ENCODE measurements at regions not wholly inside any gene's neighbourhood (a gene's known extent, or its start where the extent isn't known, plus 50 kb on each side); places are given as distances from the start of the nearest gene placed in this dataset.

DNA sequence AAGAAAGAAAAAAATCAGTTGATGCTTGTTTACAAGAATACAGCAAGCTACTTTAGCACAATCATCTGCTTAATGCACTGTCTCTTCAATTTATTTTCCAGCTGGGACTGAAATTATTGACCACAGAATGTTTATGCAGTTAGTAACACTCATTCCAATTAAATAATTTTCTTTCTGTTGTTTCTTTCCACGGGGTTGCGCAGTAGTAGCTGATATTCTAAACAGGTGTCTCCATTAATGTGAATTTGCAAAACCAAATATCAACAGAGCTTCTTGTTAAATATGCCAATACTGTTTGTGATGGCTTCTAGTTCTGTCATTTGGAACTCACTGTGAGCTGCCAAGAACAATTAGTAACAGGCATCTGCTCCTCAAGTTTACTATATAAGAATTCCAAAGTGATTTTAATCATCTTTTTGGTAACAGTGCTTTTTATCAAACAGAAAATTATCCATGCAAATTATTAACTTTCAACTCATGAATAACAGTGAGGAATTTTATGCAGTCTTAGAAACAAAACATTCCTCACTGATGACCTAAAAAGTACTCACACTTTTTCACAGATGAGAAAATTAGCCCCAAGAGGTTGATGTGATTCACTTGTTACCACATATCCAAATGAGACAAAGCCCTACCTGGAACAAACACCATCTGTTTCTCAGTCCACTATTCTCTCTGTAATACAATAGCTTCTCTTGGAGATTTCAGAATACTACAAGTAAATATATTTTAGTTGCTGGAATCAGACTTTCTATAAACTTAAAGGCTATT, 567.6 kb upstream of the RGMB start:
- ATAC-seq (ENCODE audit: low FRiP score) (no peak), DNase-seq (ENCODE audit: low spot score) (no peak)
- no peak for TF ChIP-seq CTCF (IDR thresholded peaks at IDR 0.05)

- no peak for DNase-seq (ENCODE audit: low spot score)
- ATAC-seq (ENCODE audit: low FRiP score): no peak
- no peak for TF ChIP-seq CTCF (IDR thresholded peaks at IDR 0.05)
Observed at GRCh38 chr5:98206566-98206965, 566.9 kb upstream of the RGMB start.

GRCh38 chr5:98209418-98209817, 564.0 kb upstream of the RGMB start:
- no peak for ATAC-seq (ENCODE audit: low FRiP score)
- DNase-seq (ENCODE audit: low spot score): no peak
- TF ChIP-seq CTCF (IDR thresholded peaks at IDR 0.05): no peak

DNA sequence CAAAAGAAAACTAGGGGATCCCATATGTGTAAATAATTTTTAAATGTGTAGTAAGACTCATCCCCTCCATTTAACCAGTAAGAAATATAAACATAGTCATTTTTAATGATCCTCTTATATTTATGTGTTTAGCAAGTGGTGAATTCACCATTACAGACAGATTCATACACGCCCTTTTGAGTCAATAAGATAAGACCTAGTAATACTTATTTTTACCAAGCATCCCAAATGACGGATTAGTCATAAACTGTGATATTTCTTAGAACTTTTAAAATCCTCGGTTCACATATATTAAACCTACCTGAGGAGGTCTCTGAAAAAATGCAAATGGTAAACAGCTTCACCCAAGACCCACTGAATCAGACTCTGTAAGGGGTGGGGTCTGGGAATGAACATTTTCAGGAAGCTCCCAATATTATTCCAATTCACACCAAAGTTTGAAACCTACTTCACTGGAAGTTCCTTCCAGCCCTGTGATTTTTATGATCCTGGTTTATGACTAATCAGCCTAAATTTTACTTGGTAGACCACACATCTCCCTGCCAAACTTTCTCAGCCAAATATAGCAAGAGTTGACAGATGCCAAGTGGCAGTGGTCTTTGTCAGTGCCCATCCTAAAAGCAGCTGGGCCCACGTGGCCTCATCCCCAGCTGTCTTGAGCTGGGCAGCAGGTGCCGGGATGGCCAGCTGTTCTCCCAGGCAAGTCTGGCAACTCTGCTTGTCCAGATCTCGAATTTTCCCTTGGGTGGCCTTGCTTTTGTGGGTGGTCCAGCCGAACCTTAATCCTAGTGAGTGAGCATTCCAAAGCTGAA, 559.0 kb upstream of the RGMB start:
- ATAC-seq (ENCODE audit: low FRiP score) (no peak), DNase-seq (ENCODE audit: low spot score) (no peak)
- no peak for TF ChIP-seq CTCF (IDR thresholded peaks at IDR 0.05)

GRCh38 chr5:98217138-98217537, 556.3 kb upstream of the RGMB start:
- no peak for TF ChIP-seq CTCF (IDR thresholded peaks at IDR 0.05)
- no peak for DNase-seq (ENCODE audit: low spot score)
- no peak for ATAC-seq (ENCODE audit: low FRiP score)

DNA sequence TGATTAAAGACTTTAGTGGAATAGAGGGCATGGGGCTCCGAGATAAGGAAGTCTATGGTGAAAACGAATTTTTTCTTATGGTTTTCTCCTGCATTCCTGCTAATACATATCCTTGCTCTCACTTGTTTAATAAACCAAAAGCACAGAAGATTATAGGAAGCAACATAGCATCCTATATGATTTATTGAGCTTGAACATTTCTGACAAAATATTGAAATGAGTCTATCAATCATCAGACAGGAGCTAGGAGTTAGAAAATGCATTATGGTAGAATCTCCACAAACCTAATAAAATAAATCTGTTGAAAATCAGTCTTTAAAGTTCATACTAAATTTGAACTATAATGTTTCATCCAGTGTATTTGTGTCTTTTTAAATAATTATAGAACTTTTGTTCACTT, 554.6 kb upstream of the RGMB start:
- no peak for DNase-seq (ENCODE audit: low spot score)
- ATAC-seq (ENCODE audit: low FRiP score): no peak
- no peak for TF ChIP-seq CTCF (IDR thresholded peaks at IDR 0.05)

GRCh38 chr5:98227489-98227888, 546.0 kb upstream of the RGMB start:
- TF ChIP-seq CTCF (IDR thresholded peaks at IDR 0.05): no peak
- DNase-seq (ENCODE audit: low spot score): no peak
- ATAC-seq (ENCODE audit: low FRiP score): no peak
